ENCODE measurements at regions not wholly inside any gene's neighbourhood (a gene's known extent, or its start where the extent isn't known, plus 50 kb on each side); places are given as distances from the start of the nearest gene placed in this dataset.

- Mint-ChIP-seq H3K36me3 (ENCODE audit: unreplicated experiment) (peaks cover 4% of the 10 kb centered on the region), H3K27me3 (ENCODE audit: unreplicated experiment) (no peaks in the 10 kb centered on the region), H3K9me3 (ENCODE audit: unreplicated experiment) (peaks cover 12% of the 10 kb centered on the region), H3K4me3 (ENCODE audit: unreplicated experiment) (no peak overlapping the region), H3K4me1 (ENCODE audit: unreplicated experiment) (peaks cover 25% of the 10 kb centered on the region), H3K27ac (ENCODE audit: unreplicated experiment) (no peak overlapping the region)
- no peak for DNase-seq (ENCODE audit: extremely low spot score, unreplicated experiment)
- no peak for TF ChIP-seq CTCF (IDR thresholded peaks at IDR 0.05)
These were observed 170.2 kb upstream of the BET1 start for GRCh38 chr7:94174375-94174774.

- H3K27ac Mint-ChIP-seq (ENCODE audit: unreplicated experiment), result peak overlapping the region; percentile 75
- no peaks in the 10 kb centered on the region for H3K27me3 Mint-ChIP-seq (ENCODE audit: unreplicated experiment)
- no peak for DNase-seq (ENCODE audit: extremely low spot score, unreplicated experiment)
- H3K36me3 Mint-ChIP-seq (ENCODE audit: unreplicated experiment), result peaks cover 4% of the 10 kb centered on the region
- TF ChIP-seq CTCF (IDR thresholded peaks at IDR 0.05), result no peak
- peaks cover 12% of the 10 kb centered on the region for H3K9me3 Mint-ChIP-seq (ENCODE audit: unreplicated experiment)
- peaks cover 25% of the 10 kb centered on the region for H3K4me1 Mint-ChIP-seq (ENCODE audit: unreplicated experiment)
- H3K4me3 Mint-ChIP-seq (ENCODE audit: unreplicated experiment), result no peak overlapping the region
These were observed 170.8 kb upstream of the BET1 start for GRCh38 chr7:94174956-94175355.

GRCh38 chr7:94176694-94177200 lies 172.6 kb upstream of the BET1 start:
- H3K27ac Mint-ChIP-seq (ENCODE audit: unreplicated experiment), result peak overlapping the region; percentile 1
- H3K9me3 Mint-ChIP-seq (ENCODE audit: unreplicated experiment), result peaks cover 12% of the 10 kb centered on the region
- no peak for TF ChIP-seq CTCF (IDR thresholded peaks at IDR 0.05)
- H3K4me3 Mint-ChIP-seq (ENCODE audit: unreplicated experiment), result no peak overlapping the region
- H3K27me3 Mint-ChIP-seq (ENCODE audit: unreplicated experiment), result no peaks in the 10 kb centered on the region
- H3K4me1 Mint-ChIP-seq (ENCODE audit: unreplicated experiment), result peaks cover 25% of the 10 kb centered on the region
- no peak for DNase-seq (ENCODE audit: extremely low spot score, unreplicated experiment)
- peaks cover 4% of the 10 kb centered on the region for H3K36me3 Mint-ChIP-seq (ENCODE audit: unreplicated experiment)

- Mint-ChIP-seq H3K9me3 (ENCODE audit: unreplicated experiment) (peaks cover 12% of the 10 kb centered on the region), H3K4me3 (ENCODE audit: unreplicated experiment) (no peak overlapping the region), H3K4me1 (ENCODE audit: unreplicated experiment) (peaks cover 31% of the 10 kb centered on the region), H3K36me3 (ENCODE audit: unreplicated experiment) (peaks cover 4% of the 10 kb centered on the region), H3K27ac (ENCODE audit: unreplicated experiment) (no peak overlapping the region), H3K27me3 (ENCODE audit: unreplicated experiment) (no peaks in the 10 kb centered on the region)
- no peak for TF ChIP-seq CTCF (IDR thresholded peaks at IDR 0.05)
- no peak for DNase-seq (ENCODE audit: extremely low spot score, unreplicated experiment)
These were observed 173.3 kb upstream of the BET1 start for GRCh38 chr7:94177441-94177840.

GRCh38 chr7:94178230-94178629 lies 174.1 kb upstream of the BET1 start:
- no peak for TF ChIP-seq CTCF (IDR thresholded peaks at IDR 0.05)
- H3K36me3 Mint-ChIP-seq (ENCODE audit: unreplicated experiment), result peaks cover 4% of the 10 kb centered on the region
- DNase-seq (ENCODE audit: extremely low spot score, unreplicated experiment), result no peak

More at GRCh38 chr7:94178230-94178629, 174.1 kb upstream of the BET1 start:
- no peak overlapping the region for H3K4me3 Mint-ChIP-seq (ENCODE audit: unreplicated experiment)
- peaks cover 12% of the 10 kb centered on the region for H3K9me3 Mint-ChIP-seq (ENCODE audit: unreplicated experiment)
- peaks cover 39% of the 10 kb centered on the region for H3K4me1 Mint-ChIP-seq (ENCODE audit: unreplicated experiment)
- no peaks in the 10 kb centered on the region for H3K27me3 Mint-ChIP-seq (ENCODE audit: unreplicated experiment)
- H3K27ac Mint-ChIP-seq (ENCODE audit: unreplicated experiment), result peak overlapping the region; percentile 12

Data from osteocyte (in vitro differentiated cells).